Retina (tissue), 1 donor: ENCODE measurements at regions not wholly inside any gene's neighbourhood (a gene's known extent, or its start where the extent isn't known, plus 50 kb on each side); places are given as distances from the start of the nearest gene placed in this dataset.

Source experiments
- DNase-seq: peaks from one replicate; pipeline ENCODE4 v3.0.0-alpha.2; 2016

- DNase-seq, result no peak
These were observed 188.4 kb downstream of the ABCC12 start for GRCh38 chr16:47967374-47967773.

GRCh38 chr16:47966325-47966724 is 189.5 kb downstream of the ABCC12 start:
- DNase-seq, result no peak

GRCh38 chr16:47965439-47965838 is 190.4 kb downstream of the ABCC12 start:
- DNase-seq, result peak; percentile 44

DNA sequence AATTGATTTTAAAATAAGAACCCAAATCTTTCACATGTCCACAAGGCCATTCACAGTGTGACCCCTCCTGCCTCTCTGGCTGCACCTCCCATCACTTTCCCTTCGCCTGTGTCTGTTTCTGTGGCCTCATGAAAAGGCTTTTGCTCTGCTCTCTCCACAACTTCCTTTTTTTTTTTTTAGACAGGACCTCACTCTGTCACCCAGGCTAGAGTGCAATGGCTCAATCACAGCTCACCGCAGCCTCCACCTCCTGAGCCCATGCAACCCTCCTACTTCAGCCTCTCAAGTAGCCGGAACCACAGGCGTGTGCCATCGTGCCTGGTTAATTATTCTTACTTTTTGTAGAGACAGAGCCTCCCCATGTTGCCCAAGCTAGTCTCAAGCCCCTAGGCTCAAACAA is 197.1 kb downstream of the ABCC12 start:
- DNase-seq, result no peak

DNA sequence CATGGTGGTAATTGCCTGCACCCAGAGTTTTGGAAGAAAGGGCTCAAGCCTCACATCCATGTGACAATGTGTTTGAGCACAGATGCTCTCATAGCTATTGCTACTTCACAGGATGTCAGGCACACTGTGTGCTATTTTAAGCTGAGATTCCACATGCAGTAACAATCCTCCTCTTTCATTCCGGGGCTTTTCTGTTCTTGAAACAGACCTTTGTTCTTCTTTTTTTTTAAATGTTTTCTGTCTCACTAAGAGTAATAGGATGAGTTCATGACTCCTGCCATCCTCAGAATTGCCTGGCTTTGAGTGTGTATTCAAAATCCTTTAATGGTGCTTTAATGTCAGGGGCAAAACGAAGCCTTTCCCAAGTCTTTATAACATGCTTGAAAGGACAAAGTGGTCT is 198.9 kb downstream of the ABCC12 start:
- peak; percentile 28 for DNase-seq

DNA sequence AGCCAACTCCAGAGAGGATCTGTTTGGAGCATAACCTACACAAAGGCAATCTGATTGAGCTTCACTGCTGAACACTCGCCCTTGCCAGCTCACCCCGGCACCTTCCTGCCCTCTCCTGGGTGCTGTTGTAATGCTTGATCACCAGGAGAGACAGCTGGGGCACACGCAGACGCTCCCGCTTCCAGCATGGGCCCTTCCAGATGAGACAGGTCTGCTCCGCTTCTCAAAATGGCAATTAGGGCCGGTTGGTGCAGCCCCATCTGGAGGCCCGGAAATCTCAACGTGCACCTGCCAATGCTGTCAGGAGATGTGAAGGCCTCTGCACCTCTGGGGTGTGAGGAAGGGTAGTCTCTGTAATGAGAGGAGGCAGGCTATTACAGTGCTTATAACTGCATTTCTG is 206.1 kb downstream of the ABCC12 start:
- DNase-seq, result peak; percentile 46

DNA sequence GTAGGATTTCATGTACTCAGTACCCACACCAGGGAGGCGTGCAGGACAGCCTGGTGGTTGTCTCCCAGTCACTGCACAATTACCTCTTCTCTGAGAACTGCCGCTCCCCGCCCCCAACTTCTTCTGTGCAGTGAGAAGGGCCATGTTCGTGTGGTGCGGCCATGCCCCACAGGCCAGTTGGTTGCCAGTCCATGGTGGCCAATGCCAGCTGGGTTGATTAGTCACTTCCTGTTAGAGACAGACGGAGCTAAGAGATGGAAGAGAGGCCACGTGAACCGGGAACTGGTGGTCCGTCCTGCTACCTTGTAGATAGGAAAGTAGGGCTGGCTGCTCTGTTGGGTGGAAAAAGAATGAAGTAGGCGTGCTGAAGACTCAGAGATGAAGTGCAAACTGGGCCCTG is 206.5 kb downstream of the ABCC12 start:
- no peak for DNase-seq

- DNase-seq, result peak; percentile 31
These were observed 208.1 kb downstream of the ABCC12 start for GRCh38 chr16:47947723-47948122.

DNA sequence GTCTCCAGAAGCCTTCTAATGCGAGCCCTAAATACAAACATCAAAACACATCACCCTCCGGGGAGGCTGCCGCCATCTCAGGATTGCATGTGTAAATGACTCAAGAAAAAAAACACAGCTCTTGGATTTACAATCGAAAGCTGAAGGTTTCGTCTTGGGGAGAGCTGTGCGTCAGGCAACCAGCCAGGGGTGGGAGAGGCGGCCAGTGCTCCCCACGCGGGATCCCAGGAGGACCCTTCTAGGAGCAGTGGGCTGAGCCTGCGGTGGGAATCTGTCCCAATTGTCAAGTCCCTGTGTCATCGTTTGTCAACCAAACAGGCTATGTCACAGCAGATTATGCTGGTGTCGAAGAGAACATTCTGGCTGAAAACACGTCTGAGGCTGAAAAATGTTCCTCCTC is 209.7 kb downstream of the ABCC12 start:
- peak; percentile 44 for DNase-seq

- no peak for DNase-seq
These were observed 211.2 kb downstream of the ABCC12 start for GRCh38 chr16:47944589-47944988.

DNA sequence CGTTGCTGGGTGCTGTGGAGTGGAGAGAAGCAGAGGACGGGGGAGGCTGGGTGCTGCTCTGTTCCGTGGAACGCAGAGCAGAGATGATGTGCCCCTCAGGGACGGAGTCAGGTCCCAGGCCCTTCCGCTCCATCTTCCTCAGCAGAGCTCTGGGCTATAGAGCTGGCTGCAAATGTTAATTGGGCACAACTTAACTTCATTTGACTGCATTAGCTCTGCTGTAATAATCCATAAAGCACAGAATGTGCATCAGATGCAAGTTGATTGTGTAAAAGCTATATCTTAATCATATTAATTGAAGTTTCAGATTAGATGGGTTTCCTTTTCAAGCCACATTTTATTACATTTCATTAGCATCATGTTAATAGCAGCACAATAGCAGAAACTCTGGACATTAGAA is 212.6 kb downstream of the ABCC12 start:
- DNase-seq, result no peak

- no peak for DNase-seq
These were observed 215.3 kb downstream of the ABCC12 start for GRCh38 chr16:47940466-47940865.

- no peak for DNase-seq
These were observed 216.1 kb downstream of the ABCC12 start for GRCh38 chr16:47939680-47940079.

DNA sequence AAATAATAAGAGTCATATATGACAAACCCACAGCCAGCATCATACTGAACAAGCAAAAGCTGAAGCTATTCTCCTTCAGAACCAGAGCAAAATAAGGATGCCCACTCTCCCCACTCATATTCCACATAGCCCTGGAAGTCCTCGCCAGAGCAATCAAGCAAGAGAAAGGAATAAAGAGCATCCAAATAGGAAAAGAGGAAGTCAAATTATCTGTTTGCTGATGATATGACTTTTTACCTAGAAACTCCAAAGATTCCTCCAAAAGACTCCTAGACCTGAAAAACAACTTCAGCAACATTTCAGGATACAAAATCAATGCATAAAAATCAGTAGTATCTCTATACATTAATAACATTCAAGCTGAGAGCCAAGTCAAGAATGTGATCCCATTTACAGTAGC is 217.5 kb downstream of the ABCC12 start:
- no peak for DNase-seq

DNA sequence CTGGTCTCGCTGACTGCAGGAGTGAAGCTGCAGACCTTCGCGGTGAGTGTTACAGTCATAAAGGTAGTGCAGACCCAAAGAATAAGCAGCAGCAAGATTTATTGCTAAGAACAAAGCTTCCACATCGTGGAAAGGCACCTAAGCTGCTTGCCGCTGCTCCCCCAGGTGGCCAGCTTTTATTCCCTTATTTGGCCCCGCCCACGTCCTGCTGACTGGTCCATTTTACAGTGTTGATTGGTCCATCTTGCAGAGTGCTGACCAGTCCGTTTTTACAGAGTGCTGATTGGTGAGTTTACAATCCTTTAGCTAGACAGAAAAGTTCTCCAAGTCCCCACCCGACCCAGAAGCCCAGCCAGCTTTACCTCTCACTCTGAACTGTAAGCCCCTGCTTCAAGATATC is 227.8 kb downstream of the ABCC12 start:
- no peak for DNase-seq

- DNase-seq, result no peak
These were observed 228.5 kb downstream of the ABCC12 start for GRCh38 chr16:47927330-47927729.

GRCh38 chr16:47925811-47926460 is 229.9 kb downstream of the ABCC12 start:
- DNase-seq, result no peak

DNA sequence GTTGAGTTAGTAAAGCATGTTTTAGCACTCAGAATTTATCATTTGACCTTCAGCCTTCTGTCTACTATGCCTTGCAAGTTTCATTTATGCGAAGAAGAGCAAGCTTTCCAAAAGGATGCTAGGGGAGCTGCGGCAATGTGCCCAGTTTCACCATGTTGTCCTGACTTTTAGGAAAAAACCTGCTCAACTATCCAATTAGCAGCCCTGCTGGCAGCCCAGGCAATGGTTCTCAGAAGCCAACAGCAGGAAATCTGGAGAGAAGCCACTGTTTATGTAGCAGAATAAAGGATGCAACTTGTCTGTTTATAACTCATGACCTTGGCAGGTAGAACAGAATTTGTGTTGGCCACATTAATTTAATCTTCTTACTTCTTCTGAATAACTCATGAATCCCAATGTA is 230.8 kb downstream of the ABCC12 start:
- DNase-seq, result no peak

DNA sequence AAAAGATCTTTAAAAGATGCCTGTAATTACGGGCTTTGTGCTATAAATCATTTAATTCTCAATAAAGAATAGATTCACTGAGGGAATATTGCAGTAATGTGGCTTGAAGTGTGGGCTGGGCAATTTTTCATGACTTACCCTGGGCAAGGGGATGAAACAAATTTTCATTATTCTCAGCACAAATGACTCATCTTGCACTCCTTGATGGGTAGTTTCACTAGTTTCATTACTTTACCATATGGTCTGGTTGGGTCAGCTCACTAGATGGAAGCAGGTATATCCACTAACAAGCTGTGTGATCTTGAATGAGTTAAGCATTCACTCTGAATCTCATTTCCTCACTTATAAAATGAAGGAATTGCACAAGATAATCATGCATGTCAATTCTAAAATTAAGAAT is 234.3 kb downstream of the ABCC12 start:
- DNase-seq, result no peak

GRCh38 chr16:47920709-47921108 is 235.1 kb downstream of the ABCC12 start:
- no peak for DNase-seq

DNA sequence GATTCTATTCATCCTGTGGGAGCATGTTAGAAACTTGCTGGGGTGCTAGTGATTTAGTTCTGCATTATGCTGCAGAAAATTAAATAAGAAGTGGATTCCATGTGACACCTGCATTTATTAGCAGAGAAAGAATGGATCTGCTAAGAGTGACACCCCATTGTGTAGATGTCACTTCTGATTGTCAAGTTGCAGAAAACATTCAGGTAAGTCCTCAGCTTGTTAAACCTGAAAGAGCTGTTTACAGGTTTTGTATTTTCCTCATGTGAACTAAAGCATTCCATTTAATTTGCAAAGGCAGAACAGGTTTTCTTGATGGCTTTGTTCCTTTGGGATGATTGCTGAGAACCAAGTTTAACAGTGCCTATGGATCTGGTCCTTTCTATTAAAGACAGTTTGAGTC is 238.7 kb downstream of the ABCC12 start:
- no peak for DNase-seq

DNA sequence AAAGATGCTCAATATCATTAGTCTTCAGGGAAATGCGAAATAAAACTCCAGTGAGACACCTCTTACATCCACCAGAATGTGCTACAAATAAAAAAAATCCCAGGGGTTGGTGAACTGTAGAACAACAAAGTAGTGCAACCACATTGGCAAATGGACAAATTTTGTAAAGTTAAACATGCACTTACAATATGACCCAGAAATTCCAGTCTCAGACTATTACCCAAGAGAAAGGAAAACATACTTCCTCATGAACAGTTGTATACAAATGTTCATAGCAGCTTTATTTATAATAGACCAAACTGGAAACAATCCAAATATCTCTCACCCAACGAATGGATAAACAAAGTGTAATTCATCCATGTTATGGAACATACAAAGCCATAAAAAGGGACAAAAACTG is 239.5 kb downstream of the ABCC12 start:
- no peak for DNase-seq

DNA sequence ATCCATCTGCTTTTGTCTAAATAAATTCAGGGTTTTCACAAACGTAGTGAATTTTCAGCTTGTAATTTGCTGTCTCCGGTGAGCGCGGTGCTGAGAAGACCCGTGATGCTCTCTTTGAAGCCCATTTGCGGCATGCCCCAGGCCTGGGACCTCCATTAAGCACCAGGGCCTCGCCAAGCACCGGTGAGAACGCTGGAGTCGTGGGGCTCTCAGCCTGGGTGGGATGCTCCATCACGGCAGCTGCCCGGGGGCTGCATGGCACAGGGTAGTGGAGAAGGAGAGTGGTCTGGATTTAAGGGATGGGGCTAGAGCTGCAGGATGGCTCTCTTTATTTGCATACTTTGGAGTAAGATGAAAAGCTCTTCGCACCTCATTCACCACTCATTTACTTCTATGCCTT is 248.7 kb downstream of the ABCC12 start:
- no peak for DNase-seq

GRCh38 chr16:47905771-47906170 is 250.0 kb downstream of the ABCC12 start:
- no peak for DNase-seq

DNA sequence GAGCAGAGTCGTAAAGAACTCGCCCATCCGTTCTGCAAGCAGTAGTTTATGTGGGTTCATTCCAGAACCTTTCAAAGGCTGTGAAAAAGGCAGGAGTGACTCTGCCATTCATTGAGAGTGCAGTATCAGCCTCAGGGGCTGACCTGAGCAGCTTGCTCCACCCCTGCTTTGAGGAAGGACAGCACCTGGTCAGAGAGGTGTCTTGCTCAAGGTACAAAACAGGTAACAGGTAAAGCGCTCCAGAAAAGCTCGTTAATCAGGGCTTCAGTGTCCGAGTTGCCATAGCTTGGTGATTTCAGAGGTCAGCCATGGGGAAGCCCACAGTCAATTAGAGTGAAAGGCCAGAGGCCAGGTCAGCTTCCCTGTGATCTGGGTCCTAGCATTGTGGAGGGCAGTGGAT is 251.1 kb downstream of the ABCC12 start:
- DNase-seq, result no peak

DNA sequence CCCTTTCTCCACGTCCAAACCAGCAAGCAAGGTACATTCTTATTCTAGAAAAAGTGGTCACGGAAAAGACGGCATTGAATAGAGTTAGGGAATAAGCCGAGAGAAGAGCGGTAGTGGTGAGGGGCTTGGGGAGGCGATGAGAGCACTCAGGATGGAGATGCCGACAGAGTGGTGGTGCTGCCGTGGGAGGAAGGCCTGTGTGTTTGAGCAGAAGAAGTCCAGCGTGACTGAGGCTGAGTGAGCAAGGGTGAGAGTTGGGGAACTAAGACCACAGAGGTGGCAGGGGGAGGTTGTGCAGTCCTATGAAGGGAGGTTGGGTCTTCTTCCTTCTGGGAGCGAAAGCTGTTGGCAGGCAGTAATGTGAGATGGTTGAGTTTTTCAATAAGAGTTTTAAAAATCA is 252.3 kb downstream of the ABCC12 start:
- DNase-seq, result no peak
